Activated CD4-positive, alpha-beta T cell treated with anti-CD3 and anti-CD28 coated beads, Interleukin-2, Interleukin-4, amounts not matched to agents 100 ng/mL and 50 ng/mL, durations not matched to agents 16 hours and 8 hours (primary cell): ENCODE measurements at regions not wholly inside any gene's neighbourhood (a gene's known extent, or its start where the extent isn't known, plus 50 kb on each side); places are given as distances from the start of the nearest gene placed in this dataset.
A peak's percentile ranks its signal among the peaks of the same experiment; 100 is the strongest.

Source experiments
- DNase-seq: peaks from one replicate; pipeline ENCODE4 v3.0.0-alpha.2; 2020; ENCODE audit warnings: low spot score

- no peak for DNase-seq
Measured at GRCh38 chr15:95653361-95653805, 677.1 kb upstream of the NR2F2 start.

GRCh38 chr15:95655089-95655607 lies 675.4 kb upstream of the NR2F2 start:
- DNase-seq, result no peak

GRCh38 chr15:95656595-95656994 lies 673.9 kb upstream of the NR2F2 start:
- no peak for DNase-seq

GRCh38 chr15:95658799-95659198 lies 671.7 kb upstream of the NR2F2 start:
- DNase-seq, result no peak

- no peak for DNase-seq
Measured at GRCh38 chr15:95659656-95660055, 670.8 kb upstream of the NR2F2 start.

GRCh38 chr15:95662638-95663037 lies 667.9 kb upstream of the NR2F2 start:
- DNase-seq, result no peak

GRCh38 chr15:95663156-95664100 lies 667.1 kb upstream of the NR2F2 start:
- no peak for DNase-seq

GRCh38 chr15:95664450-95664849 lies 666.0 kb upstream of the NR2F2 start:
- no peak for DNase-seq

GRCh38 chr15:95669146-95669922 lies 661.2 kb upstream of the NR2F2 start:
- no peak for DNase-seq

- no peak for DNase-seq
Measured at GRCh38 chr15:95674031-95674430, 656.5 kb upstream of the NR2F2 start.

GRCh38 chr15:95676500-95676899 lies 654.0 kb upstream of the NR2F2 start:
- DNase-seq, result no peak

GRCh38 chr15:95679847-95680582 lies 650.5 kb upstream of the NR2F2 start:
- DNase-seq, result no peak

- DNase-seq, result no peak
Measured at GRCh38 chr15:95680728-95681127, 649.8 kb upstream of the NR2F2 start.

- no peak for DNase-seq
Measured at GRCh38 chr15:95681836-95682544, 648.5 kb upstream of the NR2F2 start.

GRCh38 chr15:95684126-95684525 lies 646.4 kb upstream of the NR2F2 start:
- DNase-seq, result no peak

GRCh38 chr15:95684693-95685115 lies 645.8 kb upstream of the NR2F2 start:
- DNase-seq, result no peak

- no peak for DNase-seq
Measured at GRCh38 chr15:95687061-95687460, 643.4 kb upstream of the NR2F2 start.

- DNase-seq, result no peak
Measured at GRCh38 chr15:95687686-95688085, 642.8 kb upstream of the NR2F2 start.

- peak; percentile 17 for DNase-seq
Measured at GRCh38 chr15:95690631-95691340, 639.7 kb upstream of the NR2F2 start.

GRCh38 chr15:95693917-95694316 lies 636.6 kb upstream of the NR2F2 start:
- DNase-seq, result no peak

GRCh38 chr15:95698230-95698629 lies 632.3 kb upstream of the NR2F2 start:
- no peak for DNase-seq
